Epidermal melanocyte (primary cell): ENCODE measurements at regions not wholly inside any gene's neighbourhood (a gene's known extent, or its start where the extent isn't known, plus 50 kb on each side); places are given as distances from the start of the nearest gene placed in this dataset.
"Not testable (repeated sequence)": the region's sequence is repeated elsewhere in the genome, so short reads cannot be mapped to it uniquely, and the experiment has no call there.

ENCODE experiments used
- DNase-seq: peaks from one replicate; pipeline ENCODE4 v3.0.0; 2011; ENCODE audit warnings: low spot score; ENCODE audit not compliant: insufficient read length

DNA sequence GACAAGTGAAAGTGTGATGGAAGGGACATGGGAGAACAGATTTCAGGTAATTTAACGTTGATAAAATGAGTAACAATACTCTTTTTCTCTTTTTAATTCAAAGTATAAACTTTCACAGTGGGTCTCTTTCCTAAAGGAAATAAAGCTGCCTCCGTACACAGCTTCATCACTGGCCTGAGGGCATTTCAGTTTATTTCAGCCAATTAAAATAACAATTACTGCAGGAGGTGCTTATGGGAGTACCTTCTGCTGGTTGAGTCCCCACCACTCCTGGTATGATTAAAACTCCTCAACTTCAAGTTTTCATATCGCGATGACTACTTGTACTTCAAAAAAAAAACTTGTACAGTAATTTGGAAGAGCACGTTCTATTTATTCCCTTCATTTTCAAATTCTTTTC is 1845.9 kb downstream of the MAT2B start:
- no peak for DNase-seq

DNA sequence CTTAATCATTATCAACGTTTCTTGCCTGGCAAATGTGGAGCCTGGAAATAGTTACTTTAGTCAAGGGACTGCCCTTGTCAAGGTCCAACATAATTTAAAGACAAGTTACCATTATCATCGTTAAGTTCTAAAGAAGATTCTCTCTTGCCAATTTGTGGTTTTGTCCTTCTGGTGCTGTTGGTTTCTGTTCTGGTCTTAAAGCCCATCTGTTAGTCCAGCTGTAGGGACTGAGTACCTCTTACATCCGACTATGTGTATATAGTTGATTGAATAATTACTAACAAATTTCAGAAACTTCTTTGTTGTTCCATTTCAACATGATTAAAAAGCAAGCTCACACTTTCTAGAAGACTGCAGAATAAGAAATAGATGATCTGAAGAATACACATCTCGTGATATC is 1854.9 kb downstream of the MAT2B start:
- DNase-seq = no peak

DNA sequence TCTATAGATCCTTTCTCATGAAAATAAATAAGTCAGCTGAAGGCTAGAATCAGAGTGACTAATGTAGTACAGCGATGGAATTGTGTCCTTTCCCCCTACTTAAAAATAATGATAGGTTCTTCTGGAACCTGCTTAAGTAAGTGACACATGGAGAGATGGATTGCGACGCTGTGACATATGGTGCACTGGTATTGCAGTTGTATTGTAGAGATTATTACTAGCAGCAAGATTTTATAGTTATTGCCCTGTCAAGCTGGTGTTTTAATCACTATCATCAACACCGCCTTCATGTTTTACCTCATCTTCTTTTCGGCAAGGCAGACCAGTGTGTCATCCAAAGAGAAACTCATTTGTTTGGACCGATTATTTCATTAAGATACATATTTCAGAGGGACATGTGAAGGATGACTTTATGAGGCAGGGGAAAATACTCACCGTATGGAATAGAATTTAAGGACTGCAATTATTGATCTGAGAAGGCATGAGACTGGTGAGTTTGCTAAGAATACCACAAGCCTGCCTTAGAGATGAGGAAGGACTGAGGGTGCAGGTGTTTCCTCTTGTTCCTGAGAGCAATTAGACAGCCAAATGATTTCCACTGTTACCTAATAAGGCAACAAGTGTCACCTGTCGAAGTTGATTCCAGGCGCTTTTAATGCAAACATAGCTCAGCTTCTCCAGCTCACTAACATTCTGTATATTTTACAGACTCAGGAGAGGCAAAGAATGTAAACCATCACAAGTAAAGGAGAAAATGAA is 1855.5 kb downstream of the MAT2B start:
- no peak for DNase-seq

DNA sequence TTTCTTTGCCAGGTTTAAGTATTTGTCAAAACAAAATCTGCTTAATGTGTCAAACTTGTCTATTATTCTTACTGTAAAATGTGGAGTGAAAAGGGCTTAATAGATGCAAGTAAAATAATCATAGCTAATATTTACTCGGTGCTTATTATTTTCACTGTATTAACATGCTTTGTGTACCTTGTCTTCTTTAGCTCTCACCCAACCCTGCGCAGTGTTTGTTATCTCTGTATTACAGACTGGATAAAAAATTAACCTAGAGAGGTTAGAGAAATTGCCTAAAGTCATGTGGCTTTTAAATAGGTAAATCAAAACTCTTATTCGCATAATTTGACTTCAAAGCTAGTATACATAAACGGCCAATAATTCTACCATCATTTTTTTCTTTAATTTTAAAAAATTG is 1864.8 kb downstream of the MAT2B start:
- DNase-seq = no peak

DNA sequence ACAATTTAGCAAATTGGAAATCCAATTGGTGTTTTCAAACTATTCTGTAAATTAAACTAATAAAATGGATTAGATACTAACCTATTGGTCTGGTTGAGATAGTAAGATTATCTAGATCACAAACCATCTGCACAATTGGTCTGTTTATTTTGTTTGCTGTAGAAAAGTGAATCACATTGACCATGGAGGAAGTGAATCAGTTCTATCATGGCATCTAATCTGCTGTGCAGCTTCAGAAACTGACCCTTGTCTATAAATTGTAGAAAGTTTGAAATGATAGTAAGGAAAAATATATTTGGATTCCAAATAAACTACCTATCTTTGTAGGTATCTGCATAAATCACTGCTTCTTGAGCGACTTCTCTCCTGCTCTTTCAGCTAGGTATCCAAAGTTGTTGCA is 1865.4 kb downstream of the MAT2B start:
- no peak for DNase-seq

DNA sequence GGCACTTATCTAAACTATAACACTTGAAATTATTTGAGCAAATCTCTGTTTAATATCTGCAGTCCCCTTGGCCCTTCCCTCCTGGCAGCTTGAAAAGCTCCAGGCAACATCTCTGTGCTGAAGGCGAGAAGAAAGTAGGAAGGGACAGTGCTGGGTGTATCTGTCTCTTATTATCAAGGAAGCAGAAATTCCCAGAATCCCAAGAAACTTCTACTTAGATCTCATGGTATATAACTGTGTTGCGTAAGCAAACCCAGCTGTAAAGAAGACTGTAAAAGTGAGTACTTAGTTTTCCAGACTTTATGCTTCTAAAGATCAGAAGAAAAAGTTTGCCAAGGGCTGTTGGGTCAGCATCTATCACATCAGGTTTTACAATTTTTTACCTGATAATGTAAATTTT is 1869.8 kb downstream of the MAT2B start:
- DNase-seq = no peak

DNA sequence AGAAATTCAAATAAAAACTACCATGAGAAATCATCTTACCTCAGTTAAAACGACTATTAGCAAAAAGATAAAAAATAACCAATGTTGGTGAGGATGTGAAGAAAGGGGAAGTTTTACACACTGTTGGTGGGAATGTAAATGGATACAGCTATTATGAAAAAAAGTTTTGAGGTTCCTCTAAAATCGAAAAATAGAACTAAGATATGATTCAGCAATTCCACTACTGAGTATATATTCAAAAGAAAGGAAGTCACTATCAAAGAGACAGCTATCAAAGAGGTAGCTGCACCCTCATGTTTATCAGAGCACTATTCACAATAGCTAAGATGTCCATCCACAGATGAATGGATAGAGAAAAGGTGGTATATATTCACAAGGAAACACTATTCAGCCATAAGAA is 1888.4 kb downstream of the MAT2B start:
- no peak for DNase-seq

DNA sequence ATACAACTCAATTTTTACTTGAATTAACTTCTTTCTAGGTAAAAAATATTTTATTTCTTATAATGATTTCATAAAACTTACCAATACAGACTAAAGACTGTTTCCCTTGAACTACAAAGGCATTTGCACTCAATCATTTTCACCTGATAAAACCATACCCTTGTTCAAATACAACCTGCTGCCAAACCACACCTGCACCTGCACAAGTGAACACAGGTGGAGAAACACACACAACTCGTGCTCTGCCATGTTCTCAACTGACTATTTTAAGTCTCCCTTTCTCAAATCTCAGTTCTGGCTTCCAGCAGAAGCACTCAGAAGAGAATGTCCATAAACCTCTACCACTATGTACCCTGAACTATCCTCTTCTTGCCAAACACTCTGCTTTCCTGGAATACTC is 1892.1 kb downstream of the MAT2B start:
- no peak for DNase-seq

DNA sequence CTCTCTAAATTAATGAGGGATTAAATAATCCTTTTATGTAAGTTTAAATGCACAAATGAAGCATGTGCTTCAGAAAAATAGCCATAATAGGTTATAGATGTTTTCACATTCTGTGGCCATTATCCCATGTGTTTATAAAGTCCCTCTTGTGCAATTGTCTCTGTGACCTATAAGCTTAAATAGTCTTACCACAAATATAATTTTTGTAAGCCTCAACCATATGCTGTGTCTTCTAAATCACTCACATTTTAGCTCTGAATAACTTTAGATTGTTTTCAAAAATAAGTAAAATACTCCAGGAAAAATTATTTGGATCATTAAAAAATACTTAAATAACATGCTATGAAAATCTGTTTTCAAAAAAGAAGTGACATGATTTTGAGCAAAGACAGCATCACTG is 1894.7 kb downstream of the MAT2B start:
- DNase-seq = no peak

DNA sequence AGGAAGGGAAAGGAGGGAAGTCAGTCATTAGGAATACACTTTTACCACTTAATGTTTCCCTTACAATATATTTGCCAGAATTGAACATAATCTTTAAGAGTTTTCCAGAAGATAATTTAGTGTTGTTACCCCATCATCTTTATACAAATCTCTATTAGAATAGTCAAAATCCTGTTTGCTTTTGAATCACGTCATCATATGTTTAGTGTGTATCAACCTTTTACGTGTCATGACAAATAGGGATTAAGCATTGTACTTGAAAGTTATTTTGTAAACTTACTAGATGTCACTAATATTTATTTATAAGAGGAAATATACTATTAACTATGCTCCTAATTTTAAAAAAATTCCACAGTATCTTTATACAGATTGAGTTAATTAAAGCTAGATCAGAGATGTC is 1899.5 kb downstream of the MAT2B start:
- DNase-seq = no peak

DNA sequence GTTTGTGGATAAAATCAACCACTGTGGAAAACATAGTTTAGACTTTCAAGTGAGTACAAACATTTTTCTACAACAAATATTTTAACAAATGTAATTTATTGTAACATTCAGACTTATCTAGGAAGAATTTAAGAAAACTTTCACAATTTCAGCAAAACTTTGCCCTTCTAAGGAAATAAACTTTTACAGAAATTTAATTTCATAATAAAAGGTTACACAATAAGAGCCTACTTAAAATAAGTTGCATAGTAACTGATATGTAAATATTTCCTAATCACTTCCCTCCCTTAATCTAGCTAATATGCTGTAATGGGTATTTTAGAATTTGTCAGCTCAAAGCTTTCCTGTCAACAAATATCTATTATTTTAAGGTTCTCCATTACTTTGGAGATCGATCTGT is 1899.9 kb downstream of the MAT2B start:
- no peak for DNase-seq

DNA sequence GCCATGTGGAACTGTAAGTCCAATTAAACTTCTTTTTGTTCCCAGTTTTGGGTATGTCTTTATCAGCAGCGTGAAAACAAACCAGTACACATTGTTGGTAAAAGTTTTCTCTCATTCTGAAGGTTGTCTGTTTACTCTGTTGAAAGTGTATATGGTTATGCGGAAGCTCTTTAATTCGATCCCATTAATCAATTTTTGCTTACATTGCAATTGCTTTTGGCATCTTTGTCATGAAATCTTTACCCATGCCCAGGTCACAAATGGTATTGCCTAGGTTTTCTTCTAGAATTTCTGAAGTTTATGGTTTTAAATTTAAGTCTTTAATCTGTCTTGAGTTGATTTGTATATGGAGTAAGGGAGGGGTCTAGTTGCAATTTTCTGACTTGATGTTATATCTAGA is 1901.9 kb downstream of the MAT2B start:
- DNase-seq = no peak

DNA sequence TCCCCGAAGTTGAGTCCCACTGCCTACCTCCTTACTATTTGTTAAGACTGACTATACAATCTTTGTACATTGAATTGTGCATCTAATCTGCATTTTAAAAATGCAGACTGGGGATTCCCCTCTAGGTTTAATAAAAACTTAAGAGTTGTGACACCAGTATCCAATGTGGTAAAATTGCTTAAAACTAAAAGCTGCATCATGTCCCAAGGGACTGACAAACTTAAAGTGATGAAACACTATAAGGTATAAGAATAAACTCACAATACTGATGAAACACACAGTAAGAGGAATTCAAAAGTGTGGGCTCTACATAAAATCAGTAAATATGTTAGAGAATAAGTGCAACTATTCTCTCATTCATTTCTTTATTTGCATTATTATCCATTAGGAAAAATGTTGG is 1905.1 kb downstream of the MAT2B start:
- DNase-seq = no peak

DNA sequence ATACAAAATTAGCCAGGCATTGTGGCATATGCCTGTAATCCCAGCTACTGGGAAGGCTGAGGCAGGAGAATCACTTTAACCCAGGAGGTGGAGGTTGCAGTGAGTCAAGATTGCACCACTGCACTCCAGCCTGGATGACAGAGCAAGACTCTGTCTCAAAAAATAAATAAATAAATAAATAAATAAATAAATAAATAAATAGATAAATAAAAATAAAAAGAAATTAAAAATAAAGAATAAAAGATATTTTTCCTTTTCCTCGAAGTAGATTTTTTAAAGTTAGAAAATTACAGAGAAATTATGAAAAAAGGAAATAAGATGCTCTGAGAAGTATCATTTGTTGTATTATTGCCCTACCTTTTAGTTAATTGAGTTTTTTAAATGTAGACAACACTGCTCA is 1906.1 kb downstream of the MAT2B start:
- DNase-seq = not testable (repeated sequence)

DNA sequence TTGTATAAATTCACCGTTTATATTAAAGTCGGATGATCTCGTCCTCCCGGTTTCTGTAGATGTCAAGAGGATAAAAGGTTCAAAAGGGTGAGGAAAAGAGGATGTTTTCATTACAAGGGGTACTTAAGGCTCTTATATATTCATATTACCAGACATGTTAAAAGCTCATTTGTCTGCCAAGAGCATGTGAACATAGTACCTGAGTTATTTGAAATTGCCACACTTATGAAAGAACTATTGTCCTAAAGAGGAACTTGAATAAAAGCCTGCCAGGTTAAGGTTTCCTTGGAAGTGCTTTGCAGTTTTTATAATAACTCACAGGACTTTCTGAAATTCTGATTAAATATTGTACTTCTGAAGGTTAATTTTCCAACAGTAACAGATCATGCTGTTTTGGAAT is 1915.1 kb downstream of the MAT2B start:
- no peak for DNase-seq

DNA sequence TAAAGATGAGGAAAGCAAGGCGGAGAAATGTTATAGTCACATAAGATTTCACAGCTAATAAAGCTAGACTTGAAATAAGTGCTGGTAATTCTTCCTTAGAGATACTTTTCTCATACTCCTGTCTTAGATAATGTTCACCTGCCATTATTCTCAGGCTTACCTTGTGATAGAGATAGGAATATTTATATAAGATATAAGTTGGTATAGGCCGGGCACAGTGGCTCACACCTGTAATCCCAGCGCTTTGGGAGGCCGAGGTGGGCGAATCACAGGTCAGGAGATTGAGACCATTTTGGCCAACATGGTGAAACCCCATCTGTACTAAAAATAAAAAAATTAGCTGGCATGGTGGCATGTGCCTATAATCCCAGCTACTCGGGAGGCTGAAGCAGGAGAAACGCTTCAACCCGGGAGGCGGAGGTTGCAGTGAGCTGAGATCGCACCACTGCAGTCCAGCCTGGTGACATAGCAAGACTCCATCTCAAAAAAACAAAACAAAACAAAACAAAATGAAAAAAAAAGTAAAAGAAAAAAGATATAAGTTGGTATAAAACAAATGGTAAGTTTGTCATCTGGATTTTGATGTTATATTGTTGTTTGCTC is 1918.4 kb downstream of the MAT2B start:
- no peak for DNase-seq

DNA sequence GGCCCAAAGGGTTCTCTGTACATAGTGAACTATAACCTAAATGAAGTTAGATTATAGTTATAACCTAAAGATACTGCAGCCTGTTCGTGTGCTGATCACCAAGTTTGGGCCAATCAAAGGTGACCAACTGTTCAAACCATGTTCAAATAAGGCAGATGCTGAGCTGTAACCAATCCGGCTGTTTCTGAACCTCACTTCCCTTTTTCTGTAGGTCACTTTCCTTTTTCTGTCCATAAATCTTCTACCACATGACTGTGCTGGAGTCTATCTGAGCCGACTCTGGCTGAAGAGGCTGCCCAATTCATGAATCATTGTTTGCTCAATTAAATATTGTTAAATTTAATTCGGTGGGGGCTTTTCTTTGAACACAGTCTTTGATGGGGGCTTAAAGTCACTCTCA is 1920.2 kb downstream of the MAT2B start:
- no peak for DNase-seq

DNA sequence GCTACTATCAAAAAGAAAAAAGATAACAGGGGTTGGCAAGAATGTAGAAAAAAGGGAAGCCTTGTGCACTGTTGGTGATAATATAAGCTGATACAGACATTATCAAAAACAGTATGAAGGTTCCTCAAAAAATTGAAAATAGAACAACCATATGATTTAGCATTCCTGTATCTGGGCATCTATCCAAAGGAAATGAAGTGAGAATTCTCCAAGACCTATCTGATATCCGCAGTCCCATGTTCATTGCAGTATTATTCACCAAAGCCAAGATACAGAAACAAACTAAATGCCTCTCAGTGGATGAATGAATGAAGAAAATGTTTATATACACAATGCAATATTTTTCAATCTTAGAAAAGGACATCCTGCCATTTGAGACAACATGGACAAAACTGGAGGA is 1943.3 kb downstream of the MAT2B start:
- no peak for DNase-seq

DNA sequence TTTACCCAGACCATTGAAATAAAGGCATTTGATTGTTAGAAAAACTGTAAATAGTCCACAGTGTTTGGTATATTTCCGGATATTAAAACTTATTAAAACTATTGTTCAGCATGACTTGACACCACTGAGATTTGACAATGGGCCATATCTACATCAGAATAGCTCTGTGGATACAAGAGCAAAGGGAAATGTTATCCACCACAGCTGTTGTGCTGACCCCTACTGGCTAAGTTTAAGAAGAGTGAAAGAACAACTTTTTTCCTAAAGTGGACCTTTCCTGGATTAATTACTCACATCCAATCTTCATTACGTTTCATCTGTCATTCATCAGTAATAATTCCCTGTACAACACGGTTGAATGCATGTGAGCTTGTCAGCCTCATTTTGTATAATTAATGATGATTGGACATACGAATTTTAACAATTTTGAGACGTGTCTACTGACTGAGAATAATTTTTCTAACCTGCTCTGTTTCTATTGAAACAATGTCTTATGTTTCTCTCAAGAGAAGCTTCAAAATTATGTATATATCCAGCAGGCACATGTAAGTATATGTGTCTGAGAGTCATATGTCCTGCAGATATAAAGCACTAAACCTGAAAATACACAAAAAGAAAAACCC is 1952.6 kb downstream of the MAT2B start:
- no peak for DNase-seq

DNA sequence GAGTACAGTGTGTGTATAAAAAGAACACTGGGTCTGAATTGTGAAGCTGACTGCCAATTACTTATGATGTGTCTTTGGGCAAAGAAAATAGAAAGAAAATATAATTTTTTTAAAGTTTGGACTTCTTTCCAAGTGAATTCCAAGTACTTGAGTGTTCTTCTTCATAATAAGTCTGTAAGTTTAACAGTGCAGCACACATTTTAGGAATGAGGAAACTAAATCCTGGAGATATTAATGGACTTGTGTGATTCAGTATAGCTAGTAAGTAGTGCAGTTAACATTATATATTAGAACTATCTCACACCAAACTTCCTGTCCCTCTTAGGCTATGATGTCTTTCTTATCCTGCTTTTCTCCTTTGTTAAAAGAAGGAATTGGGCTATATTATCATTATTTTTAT is 1953.8 kb downstream of the MAT2B start:
- DNase-seq = no peak

DNA sequence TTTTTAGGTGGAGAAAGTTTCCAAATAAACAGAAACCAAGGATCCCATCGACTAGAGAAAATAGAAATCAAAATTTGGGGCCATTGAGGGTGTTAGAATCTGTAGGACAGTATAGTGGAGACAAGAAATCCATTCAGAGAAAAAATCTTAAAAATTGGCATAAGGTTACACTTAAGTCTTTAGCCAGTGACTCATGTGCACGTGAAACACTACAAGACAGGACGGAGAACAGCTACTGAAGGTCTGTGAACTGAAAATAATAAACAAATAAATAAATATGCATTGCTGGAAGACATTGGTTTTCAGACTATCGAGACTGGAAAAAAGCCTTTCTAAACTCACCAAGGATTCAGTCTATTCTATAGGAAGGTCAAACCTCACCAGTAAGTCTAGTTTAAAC is 1955.5 kb downstream of the MAT2B start:
- no peak for DNase-seq

DNA sequence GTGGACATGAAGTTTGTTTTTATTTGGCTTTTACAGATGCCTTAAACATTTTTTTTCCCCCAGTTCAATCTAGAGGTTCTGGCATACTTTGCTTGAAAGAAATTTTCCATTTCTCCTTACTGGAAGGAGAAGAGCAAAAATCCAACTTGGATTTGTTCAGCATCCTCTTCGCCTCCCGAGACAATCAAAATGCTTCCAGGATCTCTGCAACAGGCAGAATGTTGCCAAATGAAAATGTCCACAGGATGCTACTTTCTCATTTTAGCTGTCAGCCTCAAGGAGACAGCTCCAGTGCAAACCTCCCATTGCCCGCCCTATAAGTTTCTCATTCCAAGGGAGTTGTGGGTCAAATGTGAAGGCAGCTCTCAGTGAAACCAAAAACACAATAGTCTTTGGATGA is 1972.1 kb downstream of the MAT2B start:
- no peak for DNase-seq

DNA sequence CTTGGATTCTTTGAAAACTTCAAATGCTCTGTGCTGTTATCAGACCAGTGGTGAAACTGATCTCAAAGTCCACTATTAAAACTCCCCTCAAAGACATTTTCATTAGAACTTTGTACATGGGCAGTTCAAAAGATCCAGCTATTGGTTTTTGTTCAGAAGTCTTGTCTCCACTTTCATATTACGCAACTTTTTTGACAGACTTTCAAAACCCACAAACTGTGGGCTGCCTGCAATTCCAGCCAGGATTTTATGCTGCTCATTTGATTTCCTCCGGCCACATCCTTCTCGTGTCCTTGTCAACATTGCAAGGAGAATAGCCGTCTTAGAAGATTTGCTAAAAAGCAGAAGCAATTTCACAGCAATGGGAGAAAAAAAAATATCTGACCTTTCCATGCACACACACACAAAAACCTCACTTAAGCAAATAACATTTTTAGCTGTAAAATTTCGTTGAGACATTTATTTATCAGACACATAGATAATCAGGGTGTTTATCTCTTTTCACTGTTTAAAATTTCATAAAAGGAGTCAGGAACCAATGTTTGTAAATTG is 1990.5 kb downstream of the MAT2B start:
- no peak for DNase-seq
